GM12878 (cell line): ENCODE measurements at regions not wholly inside any gene's neighbourhood (a gene's known extent, or its start where the extent isn't known, plus 50 kb on each side); places are given as distances from the start of the nearest gene placed in this dataset.

ENCODE experiments used
- ATAC-seq: fragments of 200-7000 bp; cut with Tn5 transposase; 3 replicates; pipeline ENCODE4 v1.9.1; 2020; ENCODE audit warnings: mild to moderate bottlenecking, moderate library complexity
- BruUV-seq: library from RNA; stranded (reverse); fragments of 400-500 nt; replicated peaks from 2 replicates; lab custom pipeline; 2021; lab: Mats Ljungman, UMichigan
- CTCF ChIA-PET: fragments of 300-600 bp; sonication (Branson Sonifier 250); formaldehyde crosslinking; extraction: SDS; loops from one replicate; lab custom pipeline; 2021; ENCODE audit warnings: inconsistent platforms; lab: Yijun Ruan, JAX
- POLR2A ChIA-PET: fragments of 350-600 bp; formaldehyde crosslinking; extraction: SDS; loops from one replicate; lab custom pipeline; 2021; ENCODE audit warnings: inconsistent platforms; lab: Charles Lee
- RAD21 ChIA-PET: fragments of 300-600 bp; sonication (Branson Sonifier 250); formaldehyde crosslinking; loops from one replicate; lab custom pipeline; 2023; ENCODE audit warnings: antibody characterized with exemption; ENCODE audit not compliant: unreplicated experiment; lab: Charles Lee
- SMC1A ChIA-PET: fragments of 300-600 bp; sonication (Branson Sonifier 250); formaldehyde crosslinking; loops from one replicate; lab custom pipeline; 2023; ENCODE audit not compliant: unreplicated experiment, uncharacterized antibody; lab: Charles Lee
- DNase-seq: peaks from one replicate; pipeline ENCODE4 v3.0.0-alpha.2; 2011; ENCODE audit warnings: low read depth, low spot score
- FAIRE-seq: peaks from 3 replicates; lab custom pipeline; 2011; peaks lifted over from hg19 to GRCh38; lab: Jason Lieb, UNC
- H2AFZ ChIP-seq: 2 replicates; pipeline ENCODE4 v1.6.0; 2011; ENCODE audit warnings: low read depth, low read length, control low read depth; ENCODE audit not compliant: control insufficient read depth
- H3K27ac ChIP-seq: 2 replicates; pipeline ENCODE4 v1.5.1; 2011; ENCODE audit warnings: control low read depth; ENCODE audit not compliant: control insufficient read depth, insufficient read depth
- H3K27me3 ChIP-seq, 2 experiments: replicated peaks in 1 of 2; 2 replicates each; pipeline versions ENCODE4 v1.6.0 to v1.6.1; 2011; ENCODE audit warnings: low read length in 1 of 2; ENCODE audit not compliant: control insufficient read depth in 2 of 2, insufficient read depth in 2 of 2
- H3K36me3 ChIP-seq, 2 experiments: 2 replicates each; pipeline ENCODE4 v1.5.1; 2011; ENCODE audit warnings: low read length in 1 of 2; ENCODE audit not compliant: control insufficient read depth in 2 of 2, insufficient read depth in 2 of 2
- H3K4me1 ChIP-seq: 2 replicates; pipeline ENCODE4 v1.6.1; 2011; ENCODE audit warnings: mild to moderate bottlenecking, low read length, moderate library complexity, mixed read lengths; ENCODE audit not compliant: control insufficient read depth, insufficient read depth
- H3K4me2 ChIP-seq: 2 replicates; pipeline ENCODE4 v1.6.0; 2011; ENCODE audit warnings: control low read depth; ENCODE audit not compliant: control insufficient read depth, insufficient read depth
- H3K4me3 ChIP-seq: fragments of 200-600 bp; sonication (generic); 2 replicates; pipeline ENCODE4 v1.5.1; 2016
- H3K79me2 ChIP-seq: 2 replicates; pipeline ENCODE4 v1.6.0; 2011; ENCODE audit warnings: low read length; ENCODE audit not compliant: control insufficient read depth, insufficient read depth
- H3K9ac ChIP-seq: 2 replicates; pipeline ENCODE4 v1.8.0; 2011; ENCODE audit warnings: low read length, control low read depth, mixed read lengths; ENCODE audit not compliant: control insufficient read depth, insufficient read depth
- H3K9me3 ChIP-seq: replicated peaks from 3 replicates; pipeline ENCODE4 v1.5.1; 2011; ENCODE audit warnings: mild to moderate bottlenecking, low read length; ENCODE audit not compliant: control insufficient read depth, insufficient read depth
- H4K20me1 ChIP-seq: 2 replicates; pipeline ENCODE4 v1.6.0; 2011; ENCODE audit not compliant: control insufficient read depth, insufficient read depth
- BACH1 ChIP-seq: fragments of 450-650 bp; IDR thresholded peaks from 2 replicates; pipeline ENCODE4 v1.6.1; 2017; ENCODE audit warnings: mild to moderate bottlenecking, borderline replicate concordance
- BHLHE40 ChIP-seq, 2 experiments: fragments of 450-650 bp in 1 of 2; IDR thresholded peaks; 2 replicates each; pipeline ENCODE4 v1.6.1; 2011 to 2017; ENCODE audit warnings: low read depth in 2 of 2, borderline replicate concordance in 1 of 2, improper control_type of control experiment in 1 of 2, low read length in 1 of 2, mild to moderate bottlenecking in 1 of 2
- BRCA1 ChIP-seq: IDR thresholded peaks from 2 replicates; pipeline ENCODE4 v1.6.1; 2011; ENCODE audit warnings: low read depth, low read length, improper control_type of control experiment
- FOXK2 ChIP-seq: fragments of 450-650 bp; IDR thresholded peaks from 2 replicates; pipeline ENCODE4 v1.6.1; 2017; ENCODE audit warnings: mild to moderate bottlenecking, moderate library complexity
- HDAC2 ChIP-seq: fragments of 200-600 bp; sonication (generic); IDR thresholded peaks from 2 replicates; pipeline ENCODE4 v1.6.1; 2017
- HDAC6 ChIP-seq: fragments of 200-600 bp; sonication (generic); IDR thresholded peaks from one replicate; pipeline ENCODE4 v1.8.0; 2017; ENCODE audit warnings: antibody characterized with exemption; ENCODE audit not compliant: unreplicated experiment
- NFXL1 ChIP-seq: fragments of 450-650 bp; IDR thresholded peaks from 2 replicates; pipeline ENCODE4 v1.6.1; 2017; ENCODE audit warnings: antibody characterized with exemption, mild to moderate bottlenecking, borderline replicate concordance
- NR2F1 ChIP-seq: fragments of 450-650 bp; conservative IDR thresholded peaks from 2 replicates; pipeline ENCODE4 v1.6.1; 2017; ENCODE audit warnings: mild to moderate bottlenecking
- PML ChIP-seq: IDR thresholded peaks from 2 replicates; pipeline ENCODE4 v1.6.1; 2012; ENCODE audit warnings: low read length, inconsistent platforms
- ZNF274 ChIP-seq: IDR thresholded peaks from one replicate; pipeline ENCODE4 v1.8.0; 2011; ENCODE audit not compliant: insufficient read length, insufficient read depth
- WGBS: methylation state at CpG from one replicate; pipeline ENCODE4 v1.1.6; 2016; ENCODE audit warnings: low lambda C conversion rate; ENCODE audit not compliant: insufficient replicate concordance, insufficient coverage; ENCODE audit errors: missing lambda C conversion rate; 5-methylcytosine and 5-hydroxymethylcytosine counted together
- in situ Hi-C: fragments of 300-500 bp; cut with MboI; formaldehyde crosslinking; loops from 9 replicates; pipeline ENCODE4 v1.14.3; 2018; ENCODE audit warnings: mixed read lengths
- intact Hi-C: fragments of 100-400 bp; cut with micrococcal nuclease; formaldehyde crosslinking; loops from one replicate; pipeline ENCODE4 v1.14.2; 2022; ENCODE audit not compliant: unreplicated experiment

GRCh38 chr16:48451323-48451722 is 66.1 kb upstream of the SIAH1 start (continued):
- TF ChIP-seq BACH1, result no peak
- TF ChIP-seq NR2F1, result no peak
- TF ChIP-seq NFXL1, result no peak
- TF ChIP-seq BRCA1, result no peak
- TF ChIP-seq HDAC2, result no peak
- no peak for TF ChIP-seq HDAC6

- no peak overlapping the region for H3K27ac ChIP-seq
- SMC1A ChIA-PET, result no interaction called here
- POLR2A ChIA-PET, result no interaction called here
- H2AFZ ChIP-seq, result no peak overlapping the region
- no peak for DNase-seq
- no TSS peak for BruUV-seq
- no peaks in the 10 kb centered on the region for H3K79me2 ChIP-seq
- no peak overlapping the region for H3K4me3 ChIP-seq
- peaks cover 4% of the 10 kb centered on the region for H3K4me1 ChIP-seq
- no peak overlapping the region for H3K4me2 ChIP-seq
- H4K20me1 ChIP-seq, result no peaks in the 10 kb centered on the region
- RAD21 ChIA-PET, result no interaction called here
- no peak for ATAC-seq
- intact Hi-C loops, result no loop called here
- no peak for FAIRE-seq
- H3K27me3 ChIP-seq, result no peaks in the 10 kb centered on the region
- no peaks in the 10 kb centered on the region for H3K36me3 ChIP-seq
- no peaks in the 10 kb centered on the region for H3K9me3 ChIP-seq
- no peak for TF ChIP-seq FOXK2
- no peak for TF ChIP-seq PML
- TF ChIP-seq BHLHE40 (IDR thresholded peaks at IDR 0.05; ENCODE audit: borderline replicate concordance in 1 of 2, low read depth in 2 of 2, low read length in 1 of 2), result no peak
- TF ChIP-seq ZNF274, result no peak
- TF ChIP-seq, all 136 proteins: peak for 0
- 35% methylated on average over 1 of the region's 1 CpG for WGBS
- no peak overlapping the region for H3K9ac ChIP-seq
- in situ Hi-C loops, result no loop called here
- CTCF ChIA-PET, result no interaction called here
Measured at GRCh38 chr16:48450367-48450766, 65.2 kb upstream of the SIAH1 start.
